SK-N-SH (cell line): ENCODE measurements at regions not wholly inside any gene's neighbourhood (a gene's known extent, or its start where the extent isn't known, plus 50 kb on each side); places are given as distances from the start of the nearest gene placed in this dataset.

Source experiments
- CTCF ChIA-PET: fragments of 300-600, 350-600 bp; formaldehyde crosslinking; extraction: SDS; loops from one replicate; lab custom pipeline; 2021; lab: Yijun Ruan, JAX
- POLR2A ChIA-PET: fragments of 350-600 bp; sonication (Branson Sonifier 250); formaldehyde crosslinking; extraction: SDS; loops from one replicate; lab custom pipeline; 2020; ENCODE audit warnings: antibody characterized with exemption, inconsistent platforms; lab: Yijun Ruan, JAX
- DNase-seq: peaks from one replicate; pipeline ENCODE4 v3.0.0; 2012
- H2AFZ ChIP-seq: fragments of 200-600 bp; sonication (generic); 2 replicates; pipeline ENCODE4 v1.8.1; 2016; ENCODE audit warnings: antibody characterized with exemption, mild to moderate bottlenecking, low read depth
- H3F3A ChIP-seq: fragments of 200-600 bp; sonication (generic); replicated peaks from 2 replicates; pipeline ENCODE3; 2016; ENCODE audit warnings: antibody characterized with exemption, mild to moderate bottlenecking; ENCODE audit not compliant: insufficient read depth
- H3K27ac ChIP-seq, 2 experiments: fragments of 200-500 bp in 1 of 2; fragments of 200-600 bp in 1 of 2; sonication (Bioruptor generic) in 1 of 2; sonication (generic), shearing (Covaris generic) in 1 of 2; 2 replicates each; pipeline versions ENCODE4 v1.5.1 to v1.6.1; 2014 to 2016; ENCODE audit warnings: low read depth in 2 of 2, inconsistent platforms in 1 of 2, low read length in 1 of 2, mild to moderate bottlenecking in 1 of 2, mixed read lengths in 1 of 2
- H3K27me3 ChIP-seq: fragments of 200-600 bp; sonication (generic), shearing (Covaris generic); 2 replicates; pipeline ENCODE4 v1.6.1; 2016; ENCODE audit warnings: mixed run types; ENCODE audit not compliant: insufficient read depth
- H3K36me3 ChIP-seq, 2 experiments: fragments of 200-500 bp in 1 of 2; fragments of 200-600 bp in 1 of 2; sonication (Bioruptor generic) in 1 of 2; sonication (generic) in 1 of 2; replicated peaks in 1 of 2; 2 replicates each; pipeline versions ENCODE3 to v1.5.1; 2014 to 2016; ENCODE audit warnings: low read length in 1 of 2, mild to moderate bottlenecking in 1 of 2; ENCODE audit not compliant: insufficient read depth in 2 of 2, control insufficient read depth in 1 of 2
- H3K4me1 ChIP-seq, 2 experiments: fragments of 200-500 bp in 1 of 2; fragments of 200-600 bp in 1 of 2; sonication (Bioruptor generic) in 1 of 2; sonication (generic), shearing (Covaris generic) in 1 of 2; 2 replicates each; pipeline versions ENCODE4 v1.5.1 to v1.6.1; 2014 to 2016; ENCODE audit warnings: low read depth in 1 of 2, low read length in 1 of 2, mixed run types in 1 of 2; ENCODE audit not compliant: insufficient read depth in 2 of 2, control insufficient read depth in 1 of 2
- H3K4me2 ChIP-seq: fragments of 200-600 bp; sonication (generic), shearing (Covaris generic); 2 replicates; pipeline ENCODE4 v1.6.1; 2017; ENCODE audit warnings: mixed run types
- H3K4me3 ChIP-seq, 2 experiments: fragments of 200-500 bp in 1 of 2; fragments of 200-600 bp in 1 of 2; sonication (Bioruptor generic) in 1 of 2; sonication (generic), shearing (Covaris generic) in 1 of 2; 2 replicates each; pipeline versions ENCODE4 v1.5.1 to v1.8.1; 2014 to 2016; ENCODE audit warnings: low read depth in 2 of 2, inconsistent platforms in 1 of 2, low read length in 1 of 2, mild to moderate bottlenecking in 1 of 2, mixed read lengths in 1 of 2, moderate library complexity in 1 of 2
- H3K79me2 ChIP-seq: fragments of 200-600 bp; sonication (generic); 2 replicates; pipeline ENCODE4 v1.8.1; 2017; ENCODE audit warnings: mild to moderate bottlenecking; ENCODE audit not compliant: insufficient read depth
- H3K9ac ChIP-seq: fragments of 200-600 bp; sonication (generic); 2 replicates; pipeline ENCODE4 v1.6.1; 2017; ENCODE audit warnings: mixed run types
- H3K9me2 ChIP-seq: fragments of 200-600 bp; sonication (generic); 2 replicates; pipeline ENCODE4 v1.6.1; 2017; ENCODE audit warnings: mixed run types
- H3K9me3 ChIP-seq: fragments of 200-600 bp; sonication (generic); 2 replicates; pipeline ENCODE4 v1.6.1; 2017; ENCODE audit warnings: mixed run types, mild to moderate bottlenecking, moderate library complexity
- H4K20me1 ChIP-seq: fragments of 200-600 bp; sonication (generic); 2 replicates; pipeline ENCODE4 v1.6.1; 2017; ENCODE audit warnings: mild to moderate bottlenecking, mixed run types; ENCODE audit not compliant: insufficient read depth
- EZH2phosphoT487 ChIP-seq: fragments of 200-600 bp; sonication (generic); IDR thresholded peaks from 2 replicates; pipeline ENCODE4 v1.6.1; 2017; ENCODE audit warnings: low read depth, mixed run types, mild to moderate bottlenecking, antibody characterized with exemption, moderate library complexity, borderline replicate concordance
- FOSL2 ChIP-seq: IDR thresholded peaks from 2 replicates; pipeline ENCODE4 v1.4.0; 2012; ENCODE audit warnings: low read depth, mild to moderate bottlenecking, moderate library complexity, borderline replicate concordance
- GABPA ChIP-seq: IDR thresholded peaks from 2 replicates; pipeline ENCODE4 v1.4.0; 2012; ENCODE audit warnings: low read depth, mild to moderate bottlenecking
- JUND ChIP-seq: IDR thresholded peaks from 2 replicates; pipeline ENCODE4 v1.4.0; 2012
- NFIC ChIP-seq: IDR thresholded peaks from 2 replicates; pipeline ENCODE4 v1.4.0; 2012; ENCODE audit warnings: borderline replicate concordance
- NRF1 ChIP-seq: IDR thresholded peaks from 2 replicates; pipeline ENCODE4 v1.6.1; 2012; ENCODE audit warnings: low read depth, mild to moderate bottlenecking, low read length
- POLR2AphosphoS5 ChIP-seq: IDR thresholded peaks from 2 replicates; pipeline ENCODE4 v1.6.1; 2012; ENCODE audit warnings: low read depth, low read length
- RAD21 ChIP-seq: IDR thresholded peaks from 2 replicates; pipeline ENCODE4 v1.6.1; 2012; ENCODE audit warnings: mild to moderate bottlenecking, low read length
- RCOR1 ChIP-seq: fragments of 150-350 bp; IDR thresholded peaks from 2 replicates; pipeline ENCODE4 v1.6.1; 2017; ENCODE audit warnings: antibody characterized with exemption, low read length
- RFX5 ChIP-seq: IDR thresholded peaks from 2 replicates; pipeline ENCODE4 v1.6.1; 2012; ENCODE audit warnings: mild to moderate bottlenecking, improper control_type of control experiment, low read length
- SIN3A ChIP-seq: IDR thresholded peaks from 2 replicates; pipeline ENCODE4 v1.6.1; 2012; ENCODE audit warnings: low read depth, mild to moderate bottlenecking, low read length, moderate library complexity, borderline replicate concordance
- TCF12 ChIP-seq: IDR thresholded peaks from 2 replicates; pipeline ENCODE4 v1.4.0; 2012
- WGBS: methylation state at CpG from one replicate; pipeline ENCODE4 v1.1.6; 2017; ENCODE audit warnings: low lambda C conversion rate; 5-methylcytosine and 5-hydroxymethylcytosine counted together
- TF ChIP-seq, protein P1 (sequence below): IDR thresholded peaks from 2 replicates; pipeline ENCODE4 v1.6.1; 2012; ENCODE audit warnings: mild to moderate bottlenecking, low read depth, low read length, moderate library complexity
- TF ChIP-seq, protein P2 (sequence below): IDR thresholded peaks from 2 replicates; pipeline ENCODE4 v1.4.0; 2012; ENCODE audit warnings: low read depth, borderline replicate concordance
- TF ChIP-seq, protein P3 (sequence below): fragments of 150-350 bp; IDR thresholded peaks from 2 replicates; pipeline ENCODE4 v1.6.1; 2016; ENCODE audit warnings: mild to moderate bottlenecking, low read depth, low read length
- TF ChIP-seq, protein P4 (sequence below): IDR thresholded peaks from 2 replicates; pipeline ENCODE4 v1.4.0; 2012; ENCODE audit warnings: low read depth, borderline replicate concordance
- TF ChIP-seq, protein P5 (sequence below): IDR thresholded peaks from 2 replicates; pipeline ENCODE4; 2012
- TF ChIP-seq, protein P6 (sequence below): fragments of 200-600 bp; sonication (generic); IDR thresholded peaks from 2 replicates; pipeline ENCODE4 v1.6.1; 2017; ENCODE audit warnings: antibody characterized with exemption, mild to moderate bottlenecking, moderate library complexity
- TF ChIP-seq, protein P7 (sequence below): fragments of 150-350 bp; IDR thresholded peaks from 2 replicates; pipeline ENCODE4 v1.6.1; 2017; ENCODE audit warnings: antibody characterized with exemption, low read length, low read depth, borderline replicate concordance

DNA sequence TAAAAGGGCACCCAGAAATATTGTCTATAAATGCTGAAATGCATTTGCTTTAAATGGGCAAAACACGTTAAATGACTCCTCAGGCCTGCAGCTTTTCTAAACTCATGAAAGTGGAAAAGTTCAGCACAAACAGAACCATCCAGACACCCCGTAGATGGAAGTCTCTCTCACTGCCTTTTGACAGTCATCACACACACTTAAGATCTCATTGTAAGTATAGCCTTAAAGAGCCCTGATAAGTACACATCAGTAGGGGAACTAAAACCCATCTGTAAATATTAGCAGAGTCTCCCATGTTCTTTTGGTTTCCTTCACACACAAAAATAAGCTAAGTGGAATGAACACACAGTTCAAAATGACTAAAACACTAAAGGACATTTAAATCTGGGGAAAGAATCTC, 166.7 kb downstream of the LTN1 start (continued):
- TF ChIP-seq, protein P1, sequence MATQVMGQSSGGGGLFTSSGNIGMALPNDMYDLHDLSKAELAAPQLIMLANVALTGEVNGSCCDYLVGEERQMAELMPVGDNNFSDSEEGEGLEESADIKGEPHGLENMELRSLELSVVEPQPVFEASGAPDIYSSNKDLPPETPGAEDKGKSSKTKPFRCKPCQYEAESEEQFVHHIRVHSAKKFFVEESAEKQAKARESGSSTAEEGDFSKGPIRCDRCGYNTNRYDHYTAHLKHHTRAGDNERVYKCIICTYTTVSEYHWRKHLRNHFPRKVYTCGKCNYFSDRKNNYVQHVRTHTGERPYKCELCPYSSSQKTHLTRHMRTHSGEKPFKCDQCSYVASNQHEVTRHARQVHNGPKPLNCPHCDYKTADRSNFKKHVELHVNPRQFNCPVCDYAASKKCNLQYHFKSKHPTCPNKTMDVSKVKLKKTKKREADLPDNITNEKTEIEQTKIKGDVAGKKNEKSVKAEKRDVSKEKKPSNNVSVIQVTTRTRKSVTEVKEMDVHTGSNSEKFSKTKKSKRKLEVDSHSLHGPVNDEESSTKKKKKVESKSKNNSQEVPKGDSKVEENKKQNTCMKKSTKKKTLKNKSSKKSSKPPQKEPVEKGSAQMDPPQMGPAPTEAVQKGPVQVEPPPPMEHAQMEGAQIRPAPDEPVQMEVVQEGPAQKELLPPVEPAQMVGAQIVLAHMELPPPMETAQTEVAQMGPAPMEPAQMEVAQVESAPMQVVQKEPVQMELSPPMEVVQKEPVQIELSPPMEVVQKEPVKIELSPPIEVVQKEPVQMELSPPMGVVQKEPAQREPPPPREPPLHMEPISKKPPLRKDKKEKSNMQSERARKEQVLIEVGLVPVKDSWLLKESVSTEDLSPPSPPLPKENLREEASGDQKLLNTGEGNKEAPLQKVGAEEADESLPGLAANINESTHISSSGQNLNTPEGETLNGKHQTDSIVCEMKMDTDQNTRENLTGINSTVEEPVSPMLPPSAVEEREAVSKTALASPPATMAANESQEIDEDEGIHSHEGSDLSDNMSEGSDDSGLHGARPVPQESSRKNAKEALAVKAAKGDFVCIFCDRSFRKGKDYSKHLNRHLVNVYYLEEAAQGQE = no peak
- TF ChIP-seq RAD21 = no peak
- no peak for TF ChIP-seq NFIC
- TF ChIP-seq EZH2phosphoT487 = no peak
- no peak for TF ChIP-seq JUND
- TF ChIP-seq, protein P2, sequence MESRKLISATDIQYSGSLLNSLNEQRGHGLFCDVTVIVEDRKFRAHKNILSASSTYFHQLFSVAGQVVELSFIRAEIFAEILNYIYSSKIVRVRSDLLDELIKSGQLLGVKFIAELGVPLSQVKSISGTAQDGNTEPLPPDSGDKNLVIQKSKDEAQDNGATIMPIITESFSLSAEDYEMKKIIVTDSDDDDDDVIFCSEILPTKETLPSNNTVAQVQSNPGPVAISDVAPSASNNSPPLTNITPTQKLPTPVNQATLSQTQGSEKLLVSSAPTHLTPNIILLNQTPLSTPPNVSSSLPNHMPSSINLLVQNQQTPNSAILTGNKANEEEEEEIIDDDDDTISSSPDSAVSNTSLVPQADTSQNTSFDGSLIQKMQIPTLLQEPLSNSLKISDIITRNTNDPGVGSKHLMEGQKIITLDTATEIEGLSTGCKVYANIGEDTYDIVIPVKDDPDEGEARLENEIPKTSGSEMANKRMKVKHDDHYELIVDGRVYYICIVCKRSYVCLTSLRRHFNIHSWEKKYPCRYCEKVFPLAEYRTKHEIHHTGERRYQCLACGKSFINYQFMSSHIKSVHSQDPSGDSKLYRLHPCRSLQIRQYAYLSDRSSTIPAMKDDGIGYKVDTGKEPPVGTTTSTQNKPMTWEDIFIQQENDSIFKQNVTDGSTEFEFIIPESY = no peak
- TF ChIP-seq, protein P3, sequence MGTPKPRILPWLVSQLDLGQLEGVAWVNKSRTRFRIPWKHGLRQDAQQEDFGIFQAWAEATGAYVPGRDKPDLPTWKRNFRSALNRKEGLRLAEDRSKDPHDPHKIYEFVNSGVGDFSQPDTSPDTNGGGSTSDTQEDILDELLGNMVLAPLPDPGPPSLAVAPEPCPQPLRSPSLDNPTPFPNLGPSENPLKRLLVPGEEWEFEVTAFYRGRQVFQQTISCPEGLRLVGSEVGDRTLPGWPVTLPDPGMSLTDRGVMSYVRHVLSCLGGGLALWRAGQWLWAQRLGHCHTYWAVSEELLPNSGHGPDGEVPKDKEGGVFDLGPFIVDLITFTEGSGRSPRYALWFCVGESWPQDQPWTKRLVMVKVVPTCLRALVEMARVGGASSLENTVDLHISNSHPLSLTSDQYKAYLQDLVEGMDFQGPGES = no peak
- TF ChIP-seq, protein P4, sequence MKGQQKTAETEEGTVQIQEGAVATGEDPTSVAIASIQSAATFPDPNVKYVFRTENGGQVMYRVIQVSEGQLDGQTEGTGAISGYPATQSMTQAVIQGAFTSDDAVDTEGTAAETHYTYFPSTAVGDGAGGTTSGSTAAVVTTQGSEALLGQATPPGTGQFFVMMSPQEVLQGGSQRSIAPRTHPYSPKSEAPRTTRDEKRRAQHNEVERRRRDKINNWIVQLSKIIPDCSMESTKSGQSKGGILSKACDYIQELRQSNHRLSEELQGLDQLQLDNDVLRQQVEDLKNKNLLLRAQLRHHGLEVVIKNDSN = no peak
- TF ChIP-seq RCOR1 = no peak
- no peak for TF ChIP-seq NRF1
- TF ChIP-seq RFX5 = no peak

DNA sequence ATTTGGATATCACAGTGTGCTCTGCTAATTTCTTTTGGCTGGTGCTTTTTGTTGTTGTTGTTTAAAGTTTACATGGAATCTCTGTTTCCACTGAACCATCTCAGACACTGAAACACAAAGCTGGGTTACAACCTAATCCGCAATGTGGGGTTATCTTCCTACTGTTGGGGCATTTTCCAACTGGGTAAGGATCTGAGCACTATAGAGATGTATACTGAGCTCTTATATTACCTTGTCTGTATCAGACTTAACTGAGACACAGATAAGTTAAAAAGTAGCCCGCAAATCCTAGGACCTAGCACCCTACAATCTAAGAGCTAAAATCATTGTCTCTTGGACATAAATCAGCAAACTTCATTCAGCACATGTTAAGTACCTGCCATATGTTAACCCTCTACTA, 169.2 kb downstream of the LTN1 start:
- H3F3A ChIP-seq = peaks cover 32% of the 10 kb centered on the region
- H4K20me1 ChIP-seq = no peaks in the 10 kb centered on the region
- no peaks in the 10 kb centered on the region for H3K36me3 ChIP-seq
- no peaks in the 10 kb centered on the region for H3K79me2 ChIP-seq
- POLR2A ChIA-PET = no interaction called here
- peak overlapping the region; percentile 84 to 93 for H3K27ac ChIP-seq
- peak overlapping the region; percentile 23; the same call in 1 of the 2 replicates for H3K4me2 ChIP-seq
- TF ChIP-seq, protein P5, sequence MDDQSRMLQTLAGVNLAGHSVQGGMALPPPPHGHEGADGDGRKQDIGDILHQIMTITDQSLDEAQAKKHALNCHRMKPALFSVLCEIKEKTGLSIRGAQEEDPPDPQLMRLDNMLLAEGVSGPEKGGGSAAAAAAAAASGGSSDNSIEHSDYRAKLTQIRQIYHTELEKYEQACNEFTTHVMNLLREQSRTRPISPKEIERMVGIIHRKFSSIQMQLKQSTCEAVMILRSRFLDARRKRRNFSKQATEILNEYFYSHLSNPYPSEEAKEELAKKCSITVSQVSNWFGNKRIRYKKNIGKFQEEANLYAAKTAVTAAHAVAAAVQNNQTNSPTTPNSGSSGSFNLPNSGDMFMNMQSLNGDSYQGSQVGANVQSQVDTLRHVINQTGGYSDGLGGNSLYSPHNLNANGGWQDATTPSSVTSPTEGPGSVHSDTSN = no peak
- TF ChIP-seq, protein P6, sequence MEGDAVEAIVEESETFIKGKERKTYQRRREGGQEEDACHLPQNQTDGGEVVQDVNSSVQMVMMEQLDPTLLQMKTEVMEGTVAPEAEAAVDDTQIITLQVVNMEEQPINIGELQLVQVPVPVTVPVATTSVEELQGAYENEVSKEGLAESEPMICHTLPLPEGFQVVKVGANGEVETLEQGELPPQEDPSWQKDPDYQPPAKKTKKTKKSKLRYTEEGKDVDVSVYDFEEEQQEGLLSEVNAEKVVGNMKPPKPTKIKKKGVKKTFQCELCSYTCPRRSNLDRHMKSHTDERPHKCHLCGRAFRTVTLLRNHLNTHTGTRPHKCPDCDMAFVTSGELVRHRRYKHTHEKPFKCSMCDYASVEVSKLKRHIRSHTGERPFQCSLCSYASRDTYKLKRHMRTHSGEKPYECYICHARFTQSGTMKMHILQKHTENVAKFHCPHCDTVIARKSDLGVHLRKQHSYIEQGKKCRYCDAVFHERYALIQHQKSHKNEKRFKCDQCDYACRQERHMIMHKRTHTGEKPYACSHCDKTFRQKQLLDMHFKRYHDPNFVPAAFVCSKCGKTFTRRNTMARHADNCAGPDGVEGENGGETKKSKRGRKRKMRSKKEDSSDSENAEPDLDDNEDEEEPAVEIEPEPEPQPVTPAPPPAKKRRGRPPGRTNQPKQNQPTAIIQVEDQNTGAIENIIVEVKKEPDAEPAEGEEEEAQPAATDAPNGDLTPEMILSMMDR = no peak
- no peak for TF ChIP-seq GABPA
- TF ChIP-seq TCF12 = no peak
- TF ChIP-seq FOSL2 = no peak
- no peak for TF ChIP-seq POLR2AphosphoS5
- TF ChIP-seq, protein P7, sequence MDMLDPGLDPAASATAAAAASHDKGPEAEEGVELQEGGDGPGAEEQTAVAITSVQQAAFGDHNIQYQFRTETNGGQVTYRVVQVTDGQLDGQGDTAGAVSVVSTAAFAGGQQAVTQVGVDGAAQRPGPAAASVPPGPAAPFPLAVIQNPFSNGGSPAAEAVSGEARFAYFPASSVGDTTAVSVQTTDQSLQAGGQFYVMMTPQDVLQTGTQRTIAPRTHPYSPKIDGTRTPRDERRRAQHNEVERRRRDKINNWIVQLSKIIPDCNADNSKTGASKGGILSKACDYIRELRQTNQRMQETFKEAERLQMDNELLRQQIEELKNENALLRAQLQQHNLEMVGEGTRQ = no peak
- TF ChIP-seq JUND = no peak
- TF ChIP-seq SIN3A = no peak
- TF ChIP-seq, all 33 proteins: peak for 0
- 94% methylated on average over 2 of the region's 2 CpGs for WGBS
- Histone ChIP-seq H3K4me1 (peaks cover 26% of the 10 kb centered on the region in 2 experiments), H3K27me3 (no peaks in the 10 kb centered on the region), H2AFZ (no peak overlapping the region), H3K9me2 (no peaks in the 10 kb centered on the region), H3K4me3 (no peak overlapping the region), H3K9me3 (no peaks in the 10 kb centered on the region), H3K9ac (no peak overlapping the region)
- CTCF ChIA-PET = interaction anchor here (0.9 to 1.3 kb wide), 2 partner anchors 34 to 78 kb away, joined by 3 to 6 read pairs; no protein-coding TSS in a partner anchor
- no peak for DNase-seq
